ENCODE measurements at regions not wholly inside any gene's neighbourhood (a gene's known extent, or its start where the extent isn't known, plus 50 kb on each side); places are given as distances from the start of the nearest gene placed in this dataset.
A peak's percentile ranks its signal among the peaks of the same experiment; 100 is the strongest.

DNA sequence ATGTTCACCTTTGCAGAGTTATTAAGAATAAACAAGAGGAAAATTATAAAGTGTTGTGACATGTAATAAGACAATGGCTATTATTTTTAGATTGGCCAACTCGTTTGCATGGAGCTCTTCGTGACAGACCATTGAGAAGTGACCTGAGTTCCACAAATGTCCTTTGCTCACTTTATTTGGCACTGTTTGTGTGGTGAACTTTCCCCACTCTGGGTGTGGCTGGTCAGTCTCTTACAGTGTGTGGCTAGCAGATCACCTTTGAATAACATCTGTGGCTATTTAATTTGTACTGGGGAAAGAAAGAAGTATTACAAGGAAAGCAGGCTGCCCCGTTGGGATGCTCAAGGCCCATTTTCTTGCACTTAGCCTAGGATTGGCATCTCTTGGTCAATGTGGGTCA is 274.1 kb upstream of the WWC1 start:
- Histone ChIP-seq H2AK5ac (ENCODE audit: low read length, severe bottlenecking) (no peak overlapping the region), H2BK12ac (ENCODE audit: low read length in 2 of 2) (no peak overlapping the region), H2BK5ac (ENCODE audit: low read depth, low read length, poor library complexity, severe bottlenecking) (no peak overlapping the region), H3K79me1 (replicated peaks; ENCODE audit: low read length, poor library complexity, severe bottlenecking) (peaks cover 14% of the 10 kb centered on the region), H3K14ac (ENCODE audit: low read length in 2 of 2) (no peak overlapping the region), H3K4me3 (ENCODE audit: insufficient read depth in 1 of 2, low read depth in 1 of 2, low read length in 2 of 2) (no peak overlapping the region), H3K4me1 (ENCODE audit: control insufficient read depth, insufficient read depth, low read depth, low read length) (peaks cover 1% of the 10 kb centered on the region), H3K23ac (ENCODE audit: low read length in 2 of 2) (no peak overlapping the region), H3K27me3 (ENCODE audit: control insufficient read depth in 1 of 2, insufficient read depth in 1 of 2, low read length in 2 of 2) (peaks cover 0 to 29% of the 10 kb centered on the region in 2 experiments), H2BK120ac (ENCODE audit: low read depth, low read length) (no peak overlapping the region), H3K9ac (ENCODE audit: low read length) (no peak overlapping the region), H4K91ac (ENCODE audit: low read length) (no peak overlapping the region), H3K27ac (ENCODE audit: low read length, poor library complexity, severe bottlenecking) (no peak overlapping the region), H3K4me2 (ENCODE audit: low read length, poor library complexity, severe bottlenecking) (no peak overlapping the region), H4K8ac (ENCODE audit: low read length) (no peak overlapping the region), H2AFZ (ENCODE audit: low read depth, low read length) (no peak overlapping the region), H3K9me3 (ENCODE audit: control insufficient read depth, low read length) (no peaks in the 10 kb centered on the region), H3K18ac (ENCODE audit: low read depth in 1 of 2, low read length in 2 of 2) (no peak overlapping the region), H2BK15ac (ENCODE audit: low read depth, poor library complexity, severe bottlenecking) (no peak overlapping the region), H3K36me3 (ENCODE audit: control insufficient read depth in 1 of 2, insufficient read depth in 2 of 2, low read depth in 1 of 2, low read length in 2 of 2) (no peaks in the 10 kb centered on the region), H3K4ac (ENCODE audit: low read depth in 1 of 2, low read length in 2 of 2) (no peak overlapping the region)
- 65% methylated on average over 3 of the region's 3 CpGs for WGBS
- no peak for DNase-seq

DNA sequence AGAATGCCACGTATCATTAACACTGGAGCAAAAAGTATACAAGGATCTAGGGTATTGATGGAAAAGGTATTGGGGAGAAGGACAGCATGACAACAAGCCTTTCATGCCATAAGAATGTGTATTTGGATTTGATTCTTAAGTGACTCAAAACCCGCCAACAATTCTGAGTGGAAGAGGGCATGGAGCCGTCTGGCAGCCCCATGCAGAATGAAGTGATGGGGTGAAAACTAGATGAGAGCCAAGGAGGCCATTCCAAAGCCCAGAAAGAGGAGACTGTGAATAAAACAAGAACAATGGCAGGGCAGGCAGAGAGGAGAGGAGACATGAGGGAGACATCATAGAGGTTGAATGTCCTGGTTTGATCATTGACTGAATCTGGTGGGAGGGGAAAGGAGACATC is 272.3 kb upstream of the WWC1 start:
- Histone ChIP-seq H2BK5ac (ENCODE audit: low read depth, low read length, poor library complexity, severe bottlenecking) (no peak overlapping the region), H3K4me2 (ENCODE audit: low read length, poor library complexity, severe bottlenecking) (no peak overlapping the region), H3K9ac (ENCODE audit: low read length) (no peak overlapping the region), H3K27me3 (ENCODE audit: control insufficient read depth in 1 of 2, insufficient read depth in 1 of 2, low read length in 2 of 2) (peaks cover 0 to 46% of the 10 kb centered on the region in 2 experiments), H2BK12ac (ENCODE audit: low read length in 2 of 2) (no peak overlapping the region), H3K4ac (ENCODE audit: low read depth in 1 of 2, low read length in 2 of 2) (no peak overlapping the region), H4K91ac (ENCODE audit: low read length) (no peak overlapping the region), H4K8ac (ENCODE audit: low read length) (no peak overlapping the region), H3K18ac (ENCODE audit: low read depth in 1 of 2, low read length in 2 of 2) (no peak overlapping the region), H3K79me1 (replicated peaks; ENCODE audit: low read length, poor library complexity, severe bottlenecking) (peaks cover 20% of the 10 kb centered on the region), H3K9me3 (ENCODE audit: control insufficient read depth, low read length) (no peaks in the 10 kb centered on the region), H3K36me3 (ENCODE audit: control insufficient read depth in 1 of 2, insufficient read depth in 2 of 2, low read depth in 1 of 2, low read length in 2 of 2) (no peaks in the 10 kb centered on the region), H3K14ac (ENCODE audit: low read length in 2 of 2) (no peak overlapping the region), H3K27ac (ENCODE audit: low read length, poor library complexity, severe bottlenecking) (no peak overlapping the region), H2AK5ac (ENCODE audit: low read length, severe bottlenecking) (no peak overlapping the region), H2BK120ac (ENCODE audit: low read depth, low read length) (no peak overlapping the region), H2AFZ (ENCODE audit: low read depth, low read length) (no peak overlapping the region), H3K23ac (ENCODE audit: low read length in 2 of 2) (no peak overlapping the region), H3K4me3 (ENCODE audit: insufficient read depth in 1 of 2, low read depth in 1 of 2, low read length in 2 of 2) (no peak overlapping the region), H3K4me1 (ENCODE audit: control insufficient read depth, insufficient read depth, low read depth, low read length) (peaks cover 1% of the 10 kb centered on the region), H2BK15ac (ENCODE audit: low read depth, poor library complexity, severe bottlenecking) (no peak overlapping the region)
- 99% methylated on average over 3 of the region's 3 CpGs for WGBS
- no peak for DNase-seq

DNA sequence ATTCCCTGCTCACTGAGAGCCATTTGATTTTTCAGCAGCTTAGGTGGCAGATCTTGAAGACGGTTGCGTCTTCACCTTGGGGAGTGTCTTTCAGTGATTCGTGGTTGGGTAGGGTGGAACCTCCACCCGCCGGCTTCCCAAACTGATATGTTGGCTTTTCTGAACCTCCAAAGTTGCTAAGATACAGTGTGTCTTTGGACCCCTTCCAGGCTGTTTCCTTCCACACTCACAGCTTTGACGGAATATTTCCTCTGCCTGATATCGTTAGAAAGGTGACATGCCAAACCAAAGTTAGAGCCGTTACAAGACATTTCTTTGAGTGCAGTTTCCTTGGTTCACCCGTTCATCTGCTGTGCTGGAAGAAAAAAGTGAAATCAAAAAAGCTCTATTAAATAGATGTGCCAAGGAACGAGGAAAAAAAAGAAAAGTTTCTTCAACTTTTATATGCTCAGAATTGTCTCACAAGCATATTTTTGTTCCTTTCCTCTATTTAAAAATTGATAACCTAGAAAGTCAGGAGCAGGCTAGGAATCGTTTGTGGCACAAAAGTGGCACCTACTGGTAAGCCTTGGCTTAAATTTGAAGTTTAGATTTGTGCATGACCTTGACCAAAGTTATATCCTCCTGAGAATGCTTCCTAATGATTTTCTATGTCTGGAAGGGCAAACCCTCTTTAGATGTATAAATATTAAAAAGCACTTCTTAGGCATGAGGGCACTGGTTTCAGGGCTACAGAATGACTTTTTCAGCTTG is 270.7 kb upstream of the WWC1 start:
- H3K27me3 ChIP-seq (ENCODE audit: control insufficient read depth in 1 of 2, insufficient read depth in 1 of 2, low read length in 2 of 2) = peaks cover 0 to 52% of the 10 kb centered on the region in 2 experiments
- H2BK5ac ChIP-seq (ENCODE audit: low read depth, low read length, poor library complexity, severe bottlenecking) = no peak overlapping the region
- WGBS = 91% methylated on average over 10 of the region's 11 CpGs
- no peak overlapping the region for H3K9ac ChIP-seq (ENCODE audit: low read length)
- H3K4me2 ChIP-seq (ENCODE audit: low read length, poor library complexity, severe bottlenecking) = no peak overlapping the region
- H3K14ac ChIP-seq (ENCODE audit: low read length in 2 of 2) = no peak overlapping the region
- no peak overlapping the region for H2BK120ac ChIP-seq (ENCODE audit: low read depth, low read length)
- no peak overlapping the region for H3K4ac ChIP-seq (ENCODE audit: low read depth in 1 of 2, low read length in 2 of 2)
- H3K36me3 ChIP-seq (ENCODE audit: control insufficient read depth in 1 of 2, insufficient read depth in 2 of 2, low read depth in 1 of 2, low read length in 2 of 2) = no peaks in the 10 kb centered on the region
- no peak overlapping the region for H2AFZ ChIP-seq (ENCODE audit: low read depth, low read length)
- no peak overlapping the region for H2BK15ac ChIP-seq (ENCODE audit: low read depth, poor library complexity, severe bottlenecking)
- peaks cover 20% of the 10 kb centered on the region for H3K79me1 ChIP-seq (replicated peaks; ENCODE audit: low read length, poor library complexity, severe bottlenecking)
- H2AK5ac ChIP-seq (ENCODE audit: low read length, severe bottlenecking) = no peak overlapping the region
- peak; percentile 15 for DNase-seq
- no peak overlapping the region for H2BK12ac ChIP-seq (ENCODE audit: low read length in 2 of 2)
- H3K18ac ChIP-seq (ENCODE audit: low read depth in 1 of 2, low read length in 2 of 2) = no peak overlapping the region
- H4K8ac ChIP-seq (ENCODE audit: low read length) = no peak overlapping the region
- H4K91ac ChIP-seq (ENCODE audit: low read length) = no peak overlapping the region
- H3K4me1 ChIP-seq (ENCODE audit: control insufficient read depth, insufficient read depth, low read depth, low read length) = peaks cover 1% of the 10 kb centered on the region
- H3K27ac ChIP-seq (ENCODE audit: low read length, poor library complexity, severe bottlenecking) = no peak overlapping the region
- no peaks in the 10 kb centered on the region for H3K9me3 ChIP-seq (ENCODE audit: control insufficient read depth, low read length)
- H3K23ac ChIP-seq (ENCODE audit: low read length in 2 of 2) = no peak overlapping the region
- H3K4me3 ChIP-seq (ENCODE audit: insufficient read depth in 1 of 2, low read depth in 1 of 2, low read length in 2 of 2) = no peak overlapping the region

DNA sequence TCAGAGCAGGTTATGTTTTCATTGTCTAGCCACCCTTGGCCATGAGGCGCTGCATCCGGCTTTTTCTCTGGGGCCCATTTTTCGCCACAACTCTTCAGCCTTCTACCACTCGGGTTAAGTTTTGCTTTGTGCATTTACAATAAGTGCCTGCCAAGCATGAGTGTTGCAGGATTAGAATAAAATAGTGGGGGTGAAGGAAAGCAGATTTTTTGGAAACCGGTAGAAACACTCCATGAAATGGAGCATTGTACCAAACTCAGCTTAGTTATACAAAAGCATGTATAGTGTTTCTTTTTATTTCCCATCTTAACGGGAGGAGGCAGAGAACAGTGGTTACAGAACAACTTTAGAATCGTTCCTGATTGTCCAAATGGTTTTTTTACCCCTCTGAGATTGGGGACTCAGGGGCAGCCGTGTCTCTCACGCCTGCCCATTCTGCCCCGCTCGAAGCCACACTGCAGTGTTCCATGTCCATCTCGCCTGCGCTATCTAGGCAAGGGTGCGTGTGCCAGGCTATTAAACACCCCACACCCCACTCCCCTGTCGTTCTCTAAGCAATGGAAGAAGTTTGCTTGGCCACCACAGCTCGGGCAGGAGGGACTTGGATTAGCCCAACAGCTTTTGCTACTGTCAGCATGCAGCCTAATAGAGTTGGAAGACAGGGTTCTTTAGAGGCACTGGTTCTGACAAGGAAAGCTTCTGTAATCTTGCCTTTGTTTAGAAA is 268.8 kb upstream of the WWC1 start:
- Histone ChIP-seq H3K4me3 (ENCODE audit: insufficient read depth in 1 of 2, low read depth in 1 of 2, low read length in 2 of 2) (no peak overlapping the region), H3K27me3 (ENCODE audit: control insufficient read depth in 1 of 2, insufficient read depth in 1 of 2, low read length in 2 of 2) (peaks cover 0 to 56% of the 10 kb centered on the region in 2 experiments), H3K27ac (ENCODE audit: low read length, poor library complexity, severe bottlenecking) (no peak overlapping the region), H3K9ac (ENCODE audit: low read length) (no peak overlapping the region), H3K4me1 (ENCODE audit: control insufficient read depth, insufficient read depth, low read depth, low read length) (peaks cover 4% of the 10 kb centered on the region), H2BK120ac (ENCODE audit: low read depth, low read length) (no peak overlapping the region), H2AFZ (ENCODE audit: low read depth, low read length) (no peak overlapping the region), H2BK15ac (ENCODE audit: low read depth, poor library complexity, severe bottlenecking) (no peak overlapping the region), H3K23ac (ENCODE audit: low read length in 2 of 2) (no peak overlapping the region), H3K79me1 (replicated peaks; ENCODE audit: low read length, poor library complexity, severe bottlenecking) (peaks cover 19% of the 10 kb centered on the region), H4K91ac (ENCODE audit: low read length) (no peak overlapping the region), H2BK12ac (ENCODE audit: low read length in 2 of 2) (no peak overlapping the region), H3K4ac (ENCODE audit: low read depth in 1 of 2, low read length in 2 of 2) (no peak overlapping the region), H3K18ac (ENCODE audit: low read depth in 1 of 2, low read length in 2 of 2) (no peak overlapping the region), H3K14ac (ENCODE audit: low read length in 2 of 2) (peak overlapping the region in 1 of 2 experiments; percentile 1), H2BK5ac (ENCODE audit: low read depth, low read length, poor library complexity, severe bottlenecking) (no peak overlapping the region), H3K36me3 (ENCODE audit: control insufficient read depth in 1 of 2, insufficient read depth in 2 of 2, low read depth in 1 of 2, low read length in 2 of 2) (no peaks in the 10 kb centered on the region), H3K4me2 (ENCODE audit: low read length, poor library complexity, severe bottlenecking) (no peak overlapping the region), H3K9me3 (ENCODE audit: control insufficient read depth, low read length) (no peaks in the 10 kb centered on the region), H2AK5ac (ENCODE audit: low read length, severe bottlenecking) (no peak overlapping the region), H4K8ac (ENCODE audit: low read length) (no peak overlapping the region)
- WGBS = 91% methylated on average over 15 of the region's 16 CpGs
- no peak for DNase-seq
